A549 (cell line): ENCODE measurements at regions not wholly inside any gene's neighbourhood (a gene's known extent, or its start where the extent isn't known, plus 50 kb on each side); places are given as distances from the start of the nearest gene placed in this dataset.

Experiments used
- ATAC-seq, 2 experiments: fragments of 200-7000 bp in 1 of 2; fragments of >200 bp in 1 of 2; cut with Nextera tagmentation in 1 of 2; cut with Tn5 transposase in 1 of 2; 3 replicates each; pipeline versions ENCODE4 v1.8.0 to v1.9.1; 2018 to 2020; ENCODE audit warnings: mild to moderate bottlenecking in 1 of 2, moderate library complexity in 1 of 2
- CTCF ChIA-PET: fragments of 300-600 bp; sonication (Branson Sonifier 250); formaldehyde crosslinking; extraction: SDS; loops from one replicate; lab custom pipeline; 2021; ENCODE audit warnings: antibody characterized with exemption, inconsistent platforms; lab: Yijun Ruan, JAX
- POLR2A ChIA-PET: fragments of 350-600 bp; formaldehyde crosslinking; extraction: SDS; loops from one replicate; lab custom pipeline; 2021; ENCODE audit warnings: antibody characterized with exemption, inconsistent platforms; lab: Yijun Ruan, JAX
- DNase-seq, 2 experiments: peaks; one replicate each; pipeline versions ENCODE4 v3.0.0 to v3.0.0-alpha.2; 2011 to 2016; ENCODE audit warnings: low read depth in 1 of 2, low spot score in 1 of 2
- FAIRE-seq: peaks from 2 replicates; lab custom pipeline; 2011; peaks lifted over from hg19 to GRCh38; lab: Jason Lieb, UNC
- H3K27ac ChIP-seq, 2 experiments: fragments of >200 bp; sonication (Bioruptor Twin); formaldehyde crosslinking; 3 replicates each; pipeline ENCODE4 v1.5.1; 2016 to 2017
- H3K4me1 ChIP-seq: fragments of >200 bp; sonication (Bioruptor Twin); formaldehyde crosslinking; 3 replicates; pipeline ENCODE4 v1.6.1; 2016
- H3K4me2 ChIP-seq: fragments of >200 bp; sonication (Bioruptor Twin); formaldehyde crosslinking; 3 replicates; pipeline ENCODE4 v1.6.1; 2016
- H3K4me3 ChIP-seq: fragments of >200 bp; sonication (Bioruptor Twin); formaldehyde crosslinking; 3 replicates; pipeline ENCODE4 v1.5.1; 2016
- H3K9me3 ChIP-seq: fragments of >200 bp; sonication (Bioruptor Twin); formaldehyde crosslinking; 3 replicates; pipeline ENCODE4 v1.6.1; 2016
- CEBPB ChIP-seq, 2 experiments: fragments of >200 bp in 1 of 2; sonication (Bioruptor Twin) in 1 of 2; formaldehyde crosslinking in 1 of 2; IDR thresholded peaks; 2 replicates each; pipeline ENCODE4 v1.6.1; 2012 to 2016
- EHMT2 ChIP-seq: fragments of 200-600 bp; sonication (generic); IDR thresholded peaks from 2 replicates; pipeline ENCODE4 v1.6.1; 2016; ENCODE audit warnings: antibody characterized with exemption, low read depth, mild to moderate bottlenecking, moderate library complexity
- FOSL2 ChIP-seq, 2 experiments: fragments of 450-650 bp in 1 of 2; fragments of >200 bp in 1 of 2; sonication (Bioruptor Twin) in 1 of 2; formaldehyde crosslinking; IDR thresholded peaks; 2 replicates each; pipeline versions ENCODE4 v1.5.0 to v1.6.1; 2016 to 2020; ENCODE audit warnings: mild to moderate bottlenecking in 1 of 2, moderate library complexity in 1 of 2
- FOXS1 ChIP-seq: fragments of 250-450 bp; sonication (Bioruptor Pico); IDR thresholded peaks from 2 replicates; pipeline ENCODE4 v1.5.0; 2020; ENCODE audit warnings: mild to moderate bottlenecking, moderate library complexity
- HOXB13 ChIP-seq: fragments of 250-450 bp; sonication (Bioruptor Pico); IDR thresholded peaks from 2 replicates; pipeline ENCODE4 v1.5.0; 2020; ENCODE audit warnings: low read depth, mild to moderate bottlenecking, moderate library complexity
- HOXB5 ChIP-seq: fragments of 250-450 bp; sonication (Bioruptor Pico); IDR thresholded peaks from 2 replicates; pipeline ENCODE4 v1.5.0; 2020; ENCODE audit warnings: mild to moderate bottlenecking, moderate library complexity
- JUN ChIP-seq, 2 experiments: fragments of >200 bp; sonication (Bioruptor Twin); formaldehyde crosslinking; IDR thresholded peaks; 2 replicates in 1 of 2; 3 replicates in 1 of 2; pipeline ENCODE4 v1.6.1; 2016 to 2017
- KDM5A ChIP-seq: fragments of 200-600 bp; sonication (generic); IDR thresholded peaks from 2 replicates; pipeline ENCODE4 v1.6.1; 2016; ENCODE audit warnings: antibody characterized with exemption, mild to moderate bottlenecking
- MAFK ChIP-seq: fragments of 450-650 bp; IDR thresholded peaks from 2 replicates; pipeline ENCODE4 v1.6.1; 2014; ENCODE audit not compliant: partially characterized antibody
- RAD21 ChIP-seq, 2 experiments: fragments of >200 bp in 1 of 2; sonication (Bioruptor Twin) in 1 of 2; formaldehyde crosslinking in 1 of 2; IDR thresholded peaks in 1 of 2; conservative IDR thresholded peaks in 1 of 2; 2 replicates in 1 of 2; 3 replicates in 1 of 2; pipeline ENCODE4 v1.6.1; 2012 to 2018; ENCODE audit warnings: inconsistent platforms in 1 of 2
- RNF2 ChIP-seq: fragments of 200-600 bp; sonication (generic); IDR thresholded peaks from 2 replicates; pipeline ENCODE4 v1.6.1; 2016; ENCODE audit warnings: low read depth, mild to moderate bottlenecking, antibody characterized with exemption, moderate library complexity, borderline replicate concordance
- TFCP2L1 ChIP-seq: fragments of 250-450 bp; sonication (Bioruptor Pico); IDR thresholded peaks from 2 replicates; pipeline ENCODE4 v1.5.0; 2021; ENCODE audit warnings: mild to moderate bottlenecking
- TP53 ChIP-seq: fragments of 250-450 bp; sonication (Bioruptor Pico); IDR thresholded peaks from 2 replicates; pipeline ENCODE4 v1.5.0; 2021; ENCODE audit warnings: mild to moderate bottlenecking, moderate library complexity
- WGBS: methylation state at CpG from one replicate; pipeline ENCODE4 v1.1.6; 2017; ENCODE audit errors: missing lambda C conversion rate; 5-methylcytosine and 5-hydroxymethylcytosine counted together
- TF ChIP-seq, protein P1 (sequence below): fragments of 250-450 bp; sonication (Bioruptor Pico); IDR thresholded peaks from 2 replicates; pipeline ENCODE4 v1.5.0; 2021; ENCODE audit warnings: mild to moderate bottlenecking, moderate library complexity, borderline replicate concordance
- TF ChIP-seq, protein P2 (sequence below): IDR thresholded peaks from 2 replicates; pipeline ENCODE4 v1.6.1; 2012
- TF ChIP-seq, protein P3 (sequence below): fragments of 150-350 bp; IDR thresholded peaks from 2 replicates; pipeline ENCODE4 v1.6.1; 2014; ENCODE audit warnings: low read depth, mild to moderate bottlenecking, low read length

- TF ChIP-seq, protein P1, sequence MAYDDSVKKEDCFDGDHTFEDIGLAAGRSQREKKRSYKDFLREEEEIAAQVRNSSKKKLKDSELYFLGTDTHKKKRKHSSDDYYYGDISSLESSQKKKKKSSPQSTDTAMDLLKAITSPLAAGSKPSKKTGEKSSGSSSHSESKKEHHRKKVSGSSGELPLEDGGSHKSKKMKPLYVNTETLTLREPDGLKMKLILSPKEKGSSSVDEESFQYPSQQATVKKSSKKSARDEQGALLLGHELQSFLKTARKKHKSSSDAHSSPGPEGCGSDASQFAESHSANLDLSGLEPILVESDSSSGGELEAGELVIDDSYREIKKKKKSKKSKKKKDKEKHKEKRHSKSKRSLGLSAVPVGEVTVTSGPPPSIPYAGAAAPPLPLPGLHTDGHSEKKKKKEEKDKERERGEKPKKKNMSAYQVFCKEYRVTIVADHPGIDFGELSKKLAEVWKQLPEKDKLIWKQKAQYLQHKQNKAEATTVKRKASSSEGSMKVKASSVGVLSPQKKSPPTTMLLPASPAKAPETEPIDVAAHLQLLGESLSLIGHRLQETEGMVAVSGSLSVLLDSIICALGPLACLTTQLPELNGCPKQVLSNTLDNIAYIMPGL = no peak
- TF ChIP-seq KDM5A (no peak), FOSL2 (IDR thresholded peaks at IDR 0.05) (no peak), FOSL2 (CRISPR knock-in tag; IDR thresholded peaks at IDR 0.05) (peak; percentile 36; the same call in 1 of the 2 replicates)
- TF ChIP-seq, all 56 proteins: peak for 1
- 31% methylated on average over 2 of the region's 2 CpGs for WGBS
- Histone ChIP-seq H3K4me2 (peak overlapping the region; percentile 37; the same call in 1 of the 3 replicates), H3K4me3 (no peak overlapping the region), H3K4me1 (peaks cover 41% of the 10 kb centered on the region), H3K9me3 (no peaks in the 10 kb centered on the region), H3K27ac (peak overlapping the region in 1 of 2 experiments; percentile 58; a peak in 2 of 6 replicates)
- DNase-seq (peak; percentile 14 to 36), FAIRE-seq (no peak), ATAC-seq (peak in 1 of 2 experiments; percentile 52; a peak in 3 of 6 replicates)
- POLR2A ChIA-PET = no interaction called here
- CTCF ChIA-PET = no interaction called here
These were observed 85.5 kb upstream of the NT5E start for GRCh38 chr6:85364344-85364743.

DNA sequence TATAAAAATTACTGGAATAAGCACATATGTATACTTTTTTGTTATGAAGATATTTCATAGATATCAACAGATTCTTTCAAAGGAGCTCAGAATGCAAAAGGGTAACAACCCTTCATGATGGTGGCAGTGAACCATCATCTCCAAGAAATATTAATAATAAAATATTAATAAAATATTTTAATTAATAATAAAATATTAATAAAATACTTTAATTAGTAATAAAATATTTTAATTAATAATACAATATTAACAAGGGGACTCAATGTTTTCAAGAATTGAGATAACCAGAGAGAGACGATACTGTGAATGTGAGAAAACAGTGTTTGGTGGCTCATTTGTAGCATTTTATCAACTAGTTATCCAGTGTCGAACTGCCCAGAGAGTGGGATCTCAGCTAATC lies 86.0 kb upstream of the NT5E start:
- peak overlapping the region in 1 of 2 experiments; percentile 58; a peak in 2 of 6 replicates for H3K27ac ChIP-seq
- no peaks in the 10 kb centered on the region for H3K9me3 ChIP-seq
- 90% methylated on average over 2 of the region's 2 CpGs for WGBS
- H3K4me2 ChIP-seq = peak overlapping the region; percentile 37; the same call in 1 of the 3 replicates
- no peak for FAIRE-seq
- no peak for DNase-seq
- POLR2A ChIA-PET = no interaction called here
- H3K4me3 ChIP-seq = no peak overlapping the region
- ATAC-seq = no peak
- CTCF ChIA-PET = no interaction called here
- peaks cover 44% of the 10 kb centered on the region for H3K4me1 ChIP-seq
- TF ChIP-seq HOXB5 (CRISPR knock-in tag) = no peak
- TF ChIP-seq JUN (IDR thresholded peaks at IDR 0.05) = no peak
- no peak for TF ChIP-seq EHMT2
- TF ChIP-seq FOSL2 (IDR thresholded peaks at IDR 0.05) = no peak
- TF ChIP-seq FOSL2 (CRISPR knock-in tag; IDR thresholded peaks at IDR 0.05) = no peak
- TF ChIP-seq RNF2 = no peak
- no peak for TF ChIP-seq MAFK
- no peak for TF ChIP-seq CEBPB (IDR thresholded peaks at IDR 0.05)
- TF ChIP-seq FOXS1 = no peak

GRCh38 chr6:85362652-85363310 lies 87.1 kb upstream of the NT5E start:
- POLR2A ChIA-PET = interaction anchor here (2.0 to 2.9 kb wide), 2 partner anchors 87 to 316 kb away, joined by 11 to 26 read pairs; partner anchors contain the start of gene NT5E
- peaks cover 44% of the 10 kb centered on the region for H3K4me1 ChIP-seq
- no peak for TF ChIP-seq KDM5A
- no peak for TF ChIP-seq TFCP2L1 (CRISPR knock-in tag)
- TF ChIP-seq HOXB13 = no peak
- TF ChIP-seq TP53 = no peak
- TF ChIP-seq, protein P1 = no peak
- TF ChIP-seq, protein P2, sequence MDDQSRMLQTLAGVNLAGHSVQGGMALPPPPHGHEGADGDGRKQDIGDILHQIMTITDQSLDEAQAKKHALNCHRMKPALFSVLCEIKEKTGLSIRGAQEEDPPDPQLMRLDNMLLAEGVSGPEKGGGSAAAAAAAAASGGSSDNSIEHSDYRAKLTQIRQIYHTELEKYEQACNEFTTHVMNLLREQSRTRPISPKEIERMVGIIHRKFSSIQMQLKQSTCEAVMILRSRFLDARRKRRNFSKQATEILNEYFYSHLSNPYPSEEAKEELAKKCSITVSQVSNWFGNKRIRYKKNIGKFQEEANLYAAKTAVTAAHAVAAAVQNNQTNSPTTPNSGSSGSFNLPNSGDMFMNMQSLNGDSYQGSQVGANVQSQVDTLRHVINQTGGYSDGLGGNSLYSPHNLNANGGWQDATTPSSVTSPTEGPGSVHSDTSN = no peak
- TF ChIP-seq, protein P3, sequence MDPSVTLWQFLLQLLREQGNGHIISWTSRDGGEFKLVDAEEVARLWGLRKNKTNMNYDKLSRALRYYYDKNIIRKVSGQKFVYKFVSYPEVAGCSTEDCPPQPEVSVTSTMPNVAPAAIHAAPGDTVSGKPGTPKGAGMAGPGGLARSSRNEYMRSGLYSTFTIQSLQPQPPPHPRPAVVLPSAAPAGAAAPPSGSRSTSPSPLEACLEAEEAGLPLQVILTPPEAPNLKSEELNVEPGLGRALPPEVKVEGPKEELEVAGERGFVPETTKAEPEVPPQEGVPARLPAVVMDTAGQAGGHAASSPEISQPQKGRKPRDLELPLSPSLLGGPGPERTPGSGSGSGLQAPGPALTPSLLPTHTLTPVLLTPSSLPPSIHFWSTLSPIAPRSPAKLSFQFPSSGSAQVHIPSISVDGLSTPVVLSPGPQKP = no peak
- no peak for TF ChIP-seq RAD21 (conservative IDR thresholded peaks at IDR 0.05 in 1 of 2, IDR thresholded peaks at IDR 0.05 in 1 of 2)
- TF ChIP-seq EHMT2 = no peak

More at GRCh38 chr6:85362652-85363310, 87.1 kb upstream of the NT5E start:
- Histone ChIP-seq H3K27ac (peak overlapping the region in 1 of 2 experiments; percentile 58; a peak in 2 of 6 replicates), H3K9me3 (no peaks in the 10 kb centered on the region), H3K4me3 (no peak overlapping the region), H3K4me2 (no peak overlapping the region)
- ATAC-seq (no peak), FAIRE-seq (no peak), DNase-seq (no peak)
- CTCF ChIA-PET = interaction anchor here (0.9 to 6.4 kb wide), 2 partner anchors 83 to 120 kb away, joined by 4 to 53 read pairs; no protein-coding TSS in a partner anchor
- WGBS = 88% methylated on average over 2 of the region's 2 CpGs
